ENCODE measurements at regions not wholly inside any gene's neighbourhood (a gene's known extent, or its start where the extent isn't known, plus 50 kb on each side); places are given as distances from the start of the nearest gene placed in this dataset.

GRCh38 chr14:98966475-98967162 lies 305.4 kb downstream of the BCL11B start:
- no peak for DNase-seq (ENCODE audit: low spot score)
- TF ChIP-seq CTCF (IDR thresholded peaks at IDR 0.05), result no peak
- no peak for ATAC-seq (ENCODE audit: low FRiP score)

GRCh38 chr14:98974113-98974512 lies 297.9 kb downstream of the BCL11B start:
- no peak for TF ChIP-seq CTCF (IDR thresholded peaks at IDR 0.05)
- ATAC-seq (ENCODE audit: low FRiP score) (no peak), DNase-seq (ENCODE audit: low spot score) (no peak)

- TF ChIP-seq CTCF (IDR thresholded peaks at IDR 0.05), result no peak
- DNase-seq (ENCODE audit: low spot score) (no peak), ATAC-seq (ENCODE audit: low FRiP score) (no peak)
Observed at GRCh38 chr14:98976271-98976670, 295.7 kb downstream of the BCL11B start.

- no peak for ATAC-seq (ENCODE audit: low FRiP score)
- no peak for TF ChIP-seq CTCF (IDR thresholded peaks at IDR 0.05)
- DNase-seq (ENCODE audit: low spot score), result no peak
Observed at GRCh38 chr14:98977451-98977850, 294.5 kb downstream of the BCL11B start.

- no peak for TF ChIP-seq CTCF (IDR thresholded peaks at IDR 0.05)
- DNase-seq (ENCODE audit: low spot score), result no peak
- no peak for ATAC-seq (ENCODE audit: low FRiP score)
Observed at GRCh38 chr14:98982986-98983385, 289.0 kb downstream of the BCL11B start.

- no peak for ATAC-seq (ENCODE audit: low FRiP score)
- no peak for DNase-seq (ENCODE audit: low spot score)
- TF ChIP-seq CTCF (IDR thresholded peaks at IDR 0.05), result no peak
Observed at GRCh38 chr14:98984027-98984718, 287.8 kb downstream of the BCL11B start.

GRCh38 chr14:98984719-98985041 lies 287.3 kb downstream of the BCL11B start:
- DNase-seq (ENCODE audit: low spot score), result no peak
- no peak for ATAC-seq (ENCODE audit: low FRiP score)
- TF ChIP-seq CTCF (IDR thresholded peaks at IDR 0.05), result no peak

All from omental fat pad (tissue), 3 donors.